ENCODE measurements at regions not wholly inside any gene's neighbourhood (a gene's known extent, or its start where the extent isn't known, plus 50 kb on each side); places are given as distances from the start of the nearest gene placed in this dataset.

- TF ChIP-seq, protein P1, sequence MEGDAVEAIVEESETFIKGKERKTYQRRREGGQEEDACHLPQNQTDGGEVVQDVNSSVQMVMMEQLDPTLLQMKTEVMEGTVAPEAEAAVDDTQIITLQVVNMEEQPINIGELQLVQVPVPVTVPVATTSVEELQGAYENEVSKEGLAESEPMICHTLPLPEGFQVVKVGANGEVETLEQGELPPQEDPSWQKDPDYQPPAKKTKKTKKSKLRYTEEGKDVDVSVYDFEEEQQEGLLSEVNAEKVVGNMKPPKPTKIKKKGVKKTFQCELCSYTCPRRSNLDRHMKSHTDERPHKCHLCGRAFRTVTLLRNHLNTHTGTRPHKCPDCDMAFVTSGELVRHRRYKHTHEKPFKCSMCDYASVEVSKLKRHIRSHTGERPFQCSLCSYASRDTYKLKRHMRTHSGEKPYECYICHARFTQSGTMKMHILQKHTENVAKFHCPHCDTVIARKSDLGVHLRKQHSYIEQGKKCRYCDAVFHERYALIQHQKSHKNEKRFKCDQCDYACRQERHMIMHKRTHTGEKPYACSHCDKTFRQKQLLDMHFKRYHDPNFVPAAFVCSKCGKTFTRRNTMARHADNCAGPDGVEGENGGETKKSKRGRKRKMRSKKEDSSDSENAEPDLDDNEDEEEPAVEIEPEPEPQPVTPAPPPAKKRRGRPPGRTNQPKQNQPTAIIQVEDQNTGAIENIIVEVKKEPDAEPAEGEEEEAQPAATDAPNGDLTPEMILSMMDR (conservative IDR thresholded peaks at IDR 0.05 in 1 of 2, IDR thresholded peaks at IDR 0.05 in 1 of 2; ENCODE audit: extremely low read depth in 1 of 2, insufficient read depth in 1 of 2, low read depth in 1 of 2, low read length in 2 of 2): no peak
- no peak for TF ChIP-seq EZH2 (IDR thresholded peaks at IDR 0.05; ENCODE audit: borderline replicate concordance, low read length)
These were observed 67.9 kb upstream of the CFAP46 start for GRCh38 chr10:133010095-133010842.
